A549 (cell line): ENCODE measurements at regions not wholly inside any gene's neighbourhood (a gene's known extent, or its start where the extent isn't known, plus 50 kb on each side); places are given as distances from the start of the nearest gene placed in this dataset.

Source experiments
- GATA3 ChIP-seq: IDR thresholded peaks from 2 replicates; pipeline ENCODE4 v1.6.1; 2012; ENCODE audit warnings: borderline replicate concordance
- REST ChIP-seq: fragments of 200-600 bp; sonication (generic); IDR thresholded peaks from 2 replicates; pipeline ENCODE4 v1.6.1; 2016; ENCODE audit warnings: antibody characterized with exemption, mild to moderate bottlenecking, moderate library complexity
- USF2 ChIP-seq: fragments of 450-650 bp; IDR thresholded peaks from 2 replicates; pipeline ENCODE4 v1.6.1; 2014; ENCODE audit warnings: antibody characterized with exemption

- TF ChIP-seq USF2 (no peak), REST (no peak), GATA3 (no peak)
Observed at GRCh38 chr16:73738266-73738665, 558.3 kb upstream of the PSMD7 start.
